Upper lobe of right lung (tissue), 1 donor: ENCODE measurements at regions not wholly inside any gene's neighbourhood (a gene's known extent, or its start where the extent isn't known, plus 50 kb on each side); places are given as distances from the start of the nearest gene placed in this dataset.

Experiments used
- ATAC-seq: fragments of 200-7000 bp; cut with Tn5 transposase; one replicate; pipeline ENCODE4 v1.9.1; 2020; ENCODE audit warnings: mild to moderate bottlenecking, moderate library complexity
- DNase-seq: peaks from one replicate; pipeline ENCODE4 v3.0.0-alpha.2; 2020
- H3K27ac ChIP-seq: fragments of 200-600 bp; one replicate; pipeline ENCODE4 v1.8.0; 2022
- H3K27me3 ChIP-seq: fragments of 200-600 bp; one replicate; pipeline ENCODE4 v1.8.0; 2022; ENCODE audit warnings: mild to moderate bottlenecking
- H3K36me3 ChIP-seq: fragments of 200-600 bp; one replicate; pipeline ENCODE4 v1.8.0; 2022
- H3K4me1 ChIP-seq: fragments of 200-600 bp; one replicate; pipeline ENCODE4 v1.8.0; 2022
- H3K4me3 ChIP-seq: fragments of 200-600 bp; one replicate; pipeline ENCODE4 v1.8.0; 2022; ENCODE audit warnings: mild to moderate bottlenecking
- H3K9me3 ChIP-seq: fragments of 200-600 bp; one replicate; pipeline ENCODE4 v1.8.0; 2022
- CTCF ChIP-seq: fragments of 200-600 bp; IDR thresholded peaks from one replicate; pipeline ENCODE4 v1.8.0; 2022; ENCODE audit warnings: antibody characterized with exemption
- intact Hi-C: fragments of 100-400 bp; cut with DNase I; formaldehyde crosslinking; loops from one replicate; pipeline ENCODE4 v1.11.0; 2022
- donor health status: DM: no; HTN: yes; CAD: no; lungs with severe emphysema.

- no peaks in the 10 kb centered on the region for H3K4me1 ChIP-seq
- no peak overlapping the region for H3K4me3 ChIP-seq
- no peaks in the 10 kb centered on the region for H3K9me3 ChIP-seq
- no peak for DNase-seq
- no peak for ATAC-seq
- intact Hi-C loops = no loop called here
- no peak for TF ChIP-seq CTCF
- H3K27ac ChIP-seq = no peak overlapping the region
- no peaks in the 10 kb centered on the region for H3K36me3 ChIP-seq
- no peaks in the 10 kb centered on the region for H3K27me3 ChIP-seq
Measured at GRCh38 chr6:87936065-87936464, 111.6 kb upstream of the SPACA1 start.

GRCh38 chr6:87935196-87935595, 112.4 kb upstream of the SPACA1 start:
- Histone ChIP-seq H3K4me3 (no peak overlapping the region), H3K27ac (no peak overlapping the region), H3K4me1 (no peaks in the 10 kb centered on the region), H3K9me3 (no peaks in the 10 kb centered on the region), H3K36me3 (no peaks in the 10 kb centered on the region), H3K27me3 (no peaks in the 10 kb centered on the region)
- intact Hi-C loops = no loop called here
- no peak for TF ChIP-seq CTCF
- DNase-seq (no peak), ATAC-seq (no peak)

DNA sequence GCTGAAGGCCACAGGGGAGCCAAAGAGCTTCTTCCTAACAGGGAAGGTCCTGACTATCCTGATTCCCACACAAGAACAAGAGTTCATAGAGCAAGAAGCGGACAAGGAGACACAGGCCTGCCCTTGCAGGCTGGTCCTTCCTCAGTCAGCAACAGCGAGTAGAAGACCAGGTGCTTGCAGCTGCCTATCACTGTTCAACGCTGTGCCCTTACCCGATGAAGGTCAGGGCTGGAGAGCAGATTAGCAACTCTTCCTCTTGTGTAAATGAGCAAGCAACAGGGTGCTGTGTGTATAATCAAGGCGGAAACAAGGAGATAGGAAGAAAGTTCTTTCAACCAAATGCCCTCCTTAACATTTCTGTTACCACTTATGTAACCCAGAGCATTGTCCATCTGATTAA, 115.3 kb upstream of the SPACA1 start:
- H3K4me1 ChIP-seq = no peaks in the 10 kb centered on the region
- ATAC-seq = no peak
- H3K36me3 ChIP-seq = no peaks in the 10 kb centered on the region
- TF ChIP-seq CTCF = no peak
- intact Hi-C loops = no loop called here
- no peak overlapping the region for H3K4me3 ChIP-seq
- no peaks in the 10 kb centered on the region for H3K9me3 ChIP-seq
- DNase-seq = no peak
- no peak overlapping the region for H3K27ac ChIP-seq
- H3K27me3 ChIP-seq = no peaks in the 10 kb centered on the region

- no peaks in the 10 kb centered on the region for H3K4me1 ChIP-seq
- H3K27me3 ChIP-seq = no peaks in the 10 kb centered on the region
- no peak overlapping the region for H3K27ac ChIP-seq
- DNase-seq (peak; percentile 82), ATAC-seq (peak; percentile 99)
- no peaks in the 10 kb centered on the region for H3K36me3 ChIP-seq
- peak; percentile 82 for TF ChIP-seq CTCF
- intact Hi-C loops = no loop called here
- no peaks in the 10 kb centered on the region for H3K9me3 ChIP-seq
- no peak overlapping the region for H3K4me3 ChIP-seq
Measured at GRCh38 chr6:87929843-87930288, 117.8 kb upstream of the SPACA1 start.

- no peak for TF ChIP-seq CTCF
- Histone ChIP-seq H3K36me3 (no peaks in the 10 kb centered on the region), H3K27me3 (no peaks in the 10 kb centered on the region), H3K4me1 (no peaks in the 10 kb centered on the region), H3K4me3 (no peak overlapping the region), H3K27ac (no peak overlapping the region), H3K9me3 (no peaks in the 10 kb centered on the region)
- DNase-seq = no peak
- intact Hi-C loops = no loop called here
- ATAC-seq = no peak
Measured at GRCh38 chr6:87926687-87927086, 121.0 kb upstream of the SPACA1 start.

DNA sequence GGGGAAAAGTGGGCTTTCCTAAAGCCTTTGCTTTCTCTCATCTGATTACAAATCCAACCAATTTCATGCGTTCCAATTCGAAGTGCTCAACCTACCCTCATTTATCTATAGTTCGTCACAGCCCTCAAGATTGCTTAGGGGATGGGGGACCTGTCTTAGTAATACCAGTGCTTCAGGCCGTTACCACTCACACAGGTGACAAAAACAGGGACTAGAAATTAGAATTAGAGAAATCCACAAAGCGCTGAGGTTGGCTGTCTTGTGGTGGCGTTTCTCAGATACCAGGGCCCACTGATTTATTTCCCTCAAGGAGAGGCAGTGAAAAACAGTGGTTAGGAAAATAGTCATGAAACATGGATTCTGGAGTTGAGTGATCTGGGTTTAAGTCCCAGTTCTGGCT, 121.6 kb upstream of the SPACA1 start:
- Histone ChIP-seq H3K27ac (no peak overlapping the region), H3K27me3 (no peaks in the 10 kb centered on the region), H3K9me3 (no peaks in the 10 kb centered on the region), H3K36me3 (no peaks in the 10 kb centered on the region), H3K4me1 (no peaks in the 10 kb centered on the region), H3K4me3 (no peak overlapping the region)
- TF ChIP-seq CTCF = no peak
- no peak for DNase-seq
- no peak for ATAC-seq
- intact Hi-C loops = no loop called here
